ENCODE measurements at regions not wholly inside any gene's neighbourhood (a gene's known extent, or its start where the extent isn't known, plus 50 kb on each side); places are given as distances from the start of the nearest gene placed in this dataset.
A peak's percentile ranks its signal among the peaks of the same experiment; 100 is the strongest.
"Not testable (repeated sequence)": the region's sequence is repeated elsewhere in the genome, so short reads cannot be mapped to it uniquely, and the experiment has no call there.

GRCh38 chr7:119999738-120000475 is 273.1 kb upstream of the KCND2 start:
- no TSS peak for BruUV-seq (replicated peaks)
- POLR2A ChIA-PET (ENCODE audit: unreplicated experiment), result no interaction called here
- H2AFZ ChIP-seq, result no peak overlapping the region
- CTCF ChIA-PET, result no interaction called here
- no peak for DNase-seq
- TF ChIP-seq CTCF (conservative IDR thresholded peaks at IDR 0.05) (no peak), EZH2 (IDR thresholded peaks at IDR 0.05; ENCODE audit: low read depth) (no peak)
- intact Hi-C loops (cut with micrococcal nuclease; ENCODE audit: unreplicated experiment), result no loop called here
- no peaks in the 10 kb centered on the region for H3K79me2 ChIP-seq (ENCODE audit: low read depth)
- H3K9me3 ChIP-seq (ENCODE audit: insufficient read depth, low read depth), result no peaks in the 10 kb centered on the region
- no peak overlapping the region for H3K4me2 ChIP-seq
- H3F3A ChIP-seq (ENCODE audit: insufficient read depth, low read depth), result no peaks in the 10 kb centered on the region
- no peak overlapping the region for H3K27ac ChIP-seq
- no peaks in the 10 kb centered on the region for H3K36me3 ChIP-seq (ENCODE audit: low read depth)
- H3K27me3 ChIP-seq (ENCODE audit: insufficient read depth, low read depth), result no peaks in the 10 kb centered on the region
- no peaks in the 10 kb centered on the region for H3K9me2 ChIP-seq (ENCODE audit: insufficient read depth)
- H3K4me1 ChIP-seq (replicated peaks; ENCODE audit: insufficient read depth), result no peaks in the 10 kb centered on the region
- H3K4me3 ChIP-seq, result no peak overlapping the region
- H4K20me1 ChIP-seq (ENCODE audit: insufficient read depth), result no peaks in the 10 kb centered on the region

- BruUV-seq (replicated peaks), result no TSS peak
- H3K27ac ChIP-seq, result no peak overlapping the region
- H3K4me3 ChIP-seq, result no peak overlapping the region
- H3K27me3 ChIP-seq (ENCODE audit: insufficient read depth, low read depth), result no peaks in the 10 kb centered on the region
- DNase-seq, result no peak
- no peak overlapping the region for H3K4me2 ChIP-seq
- H3K79me2 ChIP-seq (ENCODE audit: low read depth), result no peaks in the 10 kb centered on the region
- no peaks in the 10 kb centered on the region for H4K20me1 ChIP-seq (ENCODE audit: insufficient read depth)
- ChIA-PET POLR2A (ENCODE audit: unreplicated experiment) (no interaction called here), CTCF (no interaction called here)
- intact Hi-C loops (cut with micrococcal nuclease; ENCODE audit: unreplicated experiment), result no loop called here
- no peaks in the 10 kb centered on the region for H3K4me1 ChIP-seq (replicated peaks; ENCODE audit: insufficient read depth)
- no peaks in the 10 kb centered on the region for H3K9me2 ChIP-seq (ENCODE audit: insufficient read depth)
- TF ChIP-seq CTCF (conservative IDR thresholded peaks at IDR 0.05), result no peak
- no peak for TF ChIP-seq EZH2 (IDR thresholded peaks at IDR 0.05; ENCODE audit: low read depth)
- no peaks in the 10 kb centered on the region for H3K36me3 ChIP-seq (ENCODE audit: low read depth)
- 0 out of 2 replicates have a peak overlapping the region, but pooled peaks have one; percentile 27 for H2AFZ ChIP-seq
- H3F3A ChIP-seq (ENCODE audit: insufficient read depth, low read depth), result no peaks in the 10 kb centered on the region
- no peaks in the 10 kb centered on the region for H3K9me3 ChIP-seq (ENCODE audit: insufficient read depth, low read depth)
Measured at GRCh38 chr7:120005720-120006119, 267.3 kb upstream of the KCND2 start.

- H4K20me1 ChIP-seq (ENCODE audit: insufficient read depth); H3F3A ChIP-seq (ENCODE audit: insufficient read depth, low read depth); CTCF ChIA-PET; H3K27ac ChIP-seq; H2AFZ ChIP-seq; H3K4me2 ChIP-seq; POLR2A ChIA-PET (ENCODE audit: unreplicated experiment); H3K9me2 ChIP-seq (ENCODE audit: insufficient read depth); H3K36me3 ChIP-seq (ENCODE audit: low read depth); DNase-seq; H3K4me3 ChIP-seq; H3K27me3 ChIP-seq (ENCODE audit: insufficient read depth, low read depth); H3K9me3 ChIP-seq (ENCODE audit: insufficient read depth, low read depth); H3K79me2 ChIP-seq (ENCODE audit: low read depth); intact Hi-C loops (cut with micrococcal nuclease; ENCODE audit: unreplicated experiment); H3K4me1 ChIP-seq (replicated peaks; ENCODE audit: insufficient read depth); BruUV-seq (replicated peaks): not testable (repeated sequence)
Measured at GRCh38 chr7:120014301-120014700, 258.7 kb upstream of the KCND2 start.

GRCh38 chr7:120014925-120015465 is 258.0 kb upstream of the KCND2 start:
- no peak overlapping the region for H3K27ac ChIP-seq
- no peaks in the 10 kb centered on the region for H3K27me3 ChIP-seq (ENCODE audit: insufficient read depth, low read depth)
- H3K4me1 ChIP-seq (replicated peaks; ENCODE audit: insufficient read depth), result no peaks in the 10 kb centered on the region
- TF ChIP-seq EZH2 (IDR thresholded peaks at IDR 0.05; ENCODE audit: low read depth), result no peak
- no peak for TF ChIP-seq CTCF (conservative IDR thresholded peaks at IDR 0.05)
- ChIA-PET POLR2A (ENCODE audit: unreplicated experiment) (no interaction called here), CTCF (no interaction called here)
- no peaks in the 10 kb centered on the region for H3F3A ChIP-seq (ENCODE audit: insufficient read depth, low read depth)
- no peak overlapping the region for H3K4me3 ChIP-seq
- H3K9me2 ChIP-seq (ENCODE audit: insufficient read depth), result no peaks in the 10 kb centered on the region
- H3K9me3 ChIP-seq (ENCODE audit: insufficient read depth, low read depth), result no peaks in the 10 kb centered on the region
- no peaks in the 10 kb centered on the region for H3K36me3 ChIP-seq (ENCODE audit: low read depth)
- intact Hi-C loops (cut with micrococcal nuclease; ENCODE audit: unreplicated experiment), result no loop called here
- BruUV-seq (replicated peaks), result no TSS peak
- no peaks in the 10 kb centered on the region for H4K20me1 ChIP-seq (ENCODE audit: insufficient read depth)
- DNase-seq, result no peak
- H3K4me2 ChIP-seq, result no peak overlapping the region
- H3K79me2 ChIP-seq (ENCODE audit: low read depth), result no peaks in the 10 kb centered on the region
- H2AFZ ChIP-seq, result no peak overlapping the region
